Mammary epithelial cell (primary cell): ENCODE measurements at regions not wholly inside any gene's neighbourhood (a gene's known extent, or its start where the extent isn't known, plus 50 kb on each side); places are given as distances from the start of the nearest gene placed in this dataset.

ENCODE experiments used
- EZH2 ChIP-seq: IDR thresholded peaks from 2 replicates; pipeline ENCODE4 v1.6.1; 2012; ENCODE audit warnings: low read length, inconsistent platforms, borderline replicate concordance
- TF ChIP-seq, protein P1 (sequence below), 2 donors: IDR thresholded peaks in 1 of 2; conservative IDR thresholded peaks in 1 of 2; 2 replicates each; pipeline ENCODE4 v1.5.1; 2011 to 2012; ENCODE audit warnings: inconsistent platforms in 2 of 2, low read length in 2 of 2, mild to moderate bottlenecking in 2 of 2, control low read depth in 1 of 2, low read depth in 1 of 2; ENCODE audit not compliant: insufficient read depth in 1 of 2; ENCODE audit errors: extremely low read depth in 1 of 2

DNA sequence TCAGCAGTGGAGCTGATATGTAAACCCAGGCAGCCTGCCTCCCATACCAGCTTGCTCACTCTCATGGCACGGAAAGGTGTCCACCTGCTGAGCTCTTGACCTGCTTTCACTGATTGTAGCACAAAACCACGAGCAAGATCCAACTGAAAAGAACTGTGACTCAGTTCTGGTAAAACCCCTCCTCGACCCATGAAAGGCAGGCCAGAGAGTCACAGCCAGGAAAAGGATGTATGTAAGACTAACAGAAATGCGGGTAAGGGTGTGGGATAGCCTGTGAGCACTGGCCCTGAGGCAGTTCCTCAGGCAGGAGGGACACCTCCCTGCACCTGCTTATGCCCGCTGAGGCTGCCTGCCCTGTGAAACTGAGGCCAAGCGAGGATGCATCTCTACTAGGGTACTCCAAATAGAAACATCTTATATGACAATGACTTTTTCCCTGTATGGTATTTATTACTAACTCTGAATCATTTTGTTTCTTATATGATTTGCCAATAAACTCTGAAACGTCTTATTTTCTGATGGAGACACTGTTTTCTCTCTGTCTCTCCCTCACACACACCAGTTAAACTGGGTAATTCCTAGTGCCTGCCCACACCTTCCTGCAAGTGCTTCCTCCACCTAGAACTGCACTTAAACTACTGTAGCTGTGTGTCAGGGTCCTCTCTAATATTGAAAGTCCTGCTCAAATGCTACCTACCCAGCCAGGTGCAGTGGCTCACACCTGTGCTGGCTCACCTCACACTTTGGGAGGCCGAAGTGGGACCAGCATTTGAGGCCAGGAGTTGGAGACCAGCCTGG, 73.3 kb upstream of the GHITM start:
- TF ChIP-seq, protein P1, sequence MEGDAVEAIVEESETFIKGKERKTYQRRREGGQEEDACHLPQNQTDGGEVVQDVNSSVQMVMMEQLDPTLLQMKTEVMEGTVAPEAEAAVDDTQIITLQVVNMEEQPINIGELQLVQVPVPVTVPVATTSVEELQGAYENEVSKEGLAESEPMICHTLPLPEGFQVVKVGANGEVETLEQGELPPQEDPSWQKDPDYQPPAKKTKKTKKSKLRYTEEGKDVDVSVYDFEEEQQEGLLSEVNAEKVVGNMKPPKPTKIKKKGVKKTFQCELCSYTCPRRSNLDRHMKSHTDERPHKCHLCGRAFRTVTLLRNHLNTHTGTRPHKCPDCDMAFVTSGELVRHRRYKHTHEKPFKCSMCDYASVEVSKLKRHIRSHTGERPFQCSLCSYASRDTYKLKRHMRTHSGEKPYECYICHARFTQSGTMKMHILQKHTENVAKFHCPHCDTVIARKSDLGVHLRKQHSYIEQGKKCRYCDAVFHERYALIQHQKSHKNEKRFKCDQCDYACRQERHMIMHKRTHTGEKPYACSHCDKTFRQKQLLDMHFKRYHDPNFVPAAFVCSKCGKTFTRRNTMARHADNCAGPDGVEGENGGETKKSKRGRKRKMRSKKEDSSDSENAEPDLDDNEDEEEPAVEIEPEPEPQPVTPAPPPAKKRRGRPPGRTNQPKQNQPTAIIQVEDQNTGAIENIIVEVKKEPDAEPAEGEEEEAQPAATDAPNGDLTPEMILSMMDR (conservative IDR thresholded peaks at IDR 0.05 in 1 of 2, IDR thresholded peaks at IDR 0.05 in 1 of 2; ENCODE audit: extremely low read depth in 1 of 2, insufficient read depth in 1 of 2, low read depth in 1 of 2, low read length in 2 of 2): no peak
- TF ChIP-seq EZH2: no peak
